ENCODE measurements at regions not wholly inside any gene's neighbourhood (a gene's known extent, or its start where the extent isn't known, plus 50 kb on each side); places are given as distances from the start of the nearest gene placed in this dataset.

DNA sequence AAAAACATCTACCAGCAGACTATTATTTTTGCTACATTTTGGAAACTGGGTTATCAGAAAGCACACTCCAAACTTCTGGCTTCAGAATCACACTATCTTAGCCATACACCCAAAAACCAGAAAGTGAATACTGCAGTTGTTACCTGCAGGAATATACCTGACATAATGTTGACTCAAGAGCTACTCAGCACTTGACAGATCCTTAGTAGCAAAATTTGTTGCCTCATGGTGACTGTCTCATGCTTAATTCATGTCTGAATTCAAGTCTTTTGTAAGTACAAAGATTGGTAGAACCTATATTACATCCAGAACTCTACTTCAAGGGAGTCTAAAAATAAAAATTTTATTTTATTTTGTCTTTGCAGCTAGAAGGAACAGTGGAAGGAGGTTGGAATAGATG lies 140.2 kb upstream of the GYPA start:
- Histone ChIP-seq H3K27me3 (replicated peaks in 1 of 4; ENCODE audit: control insufficient read depth in 3 of 4, extremely low read depth in 1 of 4, insufficient read depth in 3 of 4, low read length in 3 of 4) (no peaks in the 10 kb centered on the region), H3K14ac (ENCODE audit: insufficient read length) (no peak overlapping the region), H2BK12ac (ENCODE audit: low read depth, low read length) (no peak overlapping the region), H3K36me3 (ENCODE audit: control insufficient read depth in 2 of 4, insufficient read depth in 4 of 4, low read length in 3 of 4) (no peaks in the 10 kb centered on the region), H3K79me1 (ENCODE audit: low read depth, low read length) (no peaks in the 10 kb centered on the region), H2BK15ac (ENCODE audit: low read length) (no peak overlapping the region), H2BK120ac (replicated peaks; ENCODE audit: low read depth, low read length) (no peak overlapping the region), H3K9ac (replicated peaks in 1 of 4; ENCODE audit: extremely low read depth in 1 of 4, low read depth in 3 of 4, low read length in 3 of 4) (no peak overlapping the region), H3K27ac (ENCODE audit: low read depth, low read length) (no peak overlapping the region), H4K8ac (ENCODE audit: extremely low read depth, insufficient read depth, low read length) (no peak overlapping the region), H2AK5ac (ENCODE audit: low read depth, low read length) (no peak overlapping the region), H3K23me2 (ENCODE audit: low read depth, low read length) (no peaks in the 10 kb centered on the region), H4K20me1 (replicated peaks in 1 of 2; ENCODE audit: control insufficient read depth in 1 of 2, insufficient read depth in 2 of 2, low read length in 2 of 2) (no peaks in the 10 kb centered on the region), H4K91ac (replicated peaks; ENCODE audit: insufficient read length, low read length) (no peak overlapping the region), H3K4me2 (ENCODE audit: insufficient read depth in 1 of 2, low read depth in 2 of 2, low read length in 2 of 2) (no peak overlapping the region), H3K79me2 (ENCODE audit: control insufficient read depth in 1 of 2, insufficient read depth in 2 of 2, low read length in 2 of 2) (no peaks in the 10 kb centered on the region), H3K4ac (replicated peaks; ENCODE audit: insufficient read length, low read depth, low read length) (no peak overlapping the region), H2BK20ac (ENCODE audit: low read length) (no peak overlapping the region), H3K4me1 (replicated peaks in 1 of 4; ENCODE audit: control insufficient read depth in 3 of 4, insufficient read depth in 4 of 4, low read length in 3 of 4) (no peaks in the 10 kb centered on the region), H3K18ac (ENCODE audit: extremely low read depth, low read length) (no peak overlapping the region), H3K56ac (replicated peaks; ENCODE audit: insufficient read length, low read depth, low read length) (no peak overlapping the region), H3K23ac (ENCODE audit: insufficient read length) (no peak overlapping the region), H3K9me3 (ENCODE audit: insufficient read depth in 2 of 2, low read depth in 1 of 2, low read length in 1 of 2) (no peaks in the 10 kb centered on the region), H2AFZ (ENCODE audit: low read length) (no peak overlapping the region), H3K4me3 (ENCODE audit: extremely low read depth in 1 of 4, insufficient read depth in 2 of 4, low read depth in 3 of 4, low read length in 4 of 4) (no peak overlapping the region), H2BK5ac (ENCODE audit: low read depth, low read length) (no peak overlapping the region), H4K5ac (ENCODE audit: insufficient read length, low read depth, low read length) (no peak overlapping the region)
- CTCF ChIA-PET (ENCODE audit: partially characterized antibody) = no interaction called here
- no peak for DNase-seq (ENCODE audit: low read depth in 1 of 2, low spot score in 2 of 2)
- POLR2A ChIA-PET (ENCODE audit: partially characterized antibody) = no interaction called here
- FAIRE-seq = no peak
- TF ChIP-seq, protein P1, sequence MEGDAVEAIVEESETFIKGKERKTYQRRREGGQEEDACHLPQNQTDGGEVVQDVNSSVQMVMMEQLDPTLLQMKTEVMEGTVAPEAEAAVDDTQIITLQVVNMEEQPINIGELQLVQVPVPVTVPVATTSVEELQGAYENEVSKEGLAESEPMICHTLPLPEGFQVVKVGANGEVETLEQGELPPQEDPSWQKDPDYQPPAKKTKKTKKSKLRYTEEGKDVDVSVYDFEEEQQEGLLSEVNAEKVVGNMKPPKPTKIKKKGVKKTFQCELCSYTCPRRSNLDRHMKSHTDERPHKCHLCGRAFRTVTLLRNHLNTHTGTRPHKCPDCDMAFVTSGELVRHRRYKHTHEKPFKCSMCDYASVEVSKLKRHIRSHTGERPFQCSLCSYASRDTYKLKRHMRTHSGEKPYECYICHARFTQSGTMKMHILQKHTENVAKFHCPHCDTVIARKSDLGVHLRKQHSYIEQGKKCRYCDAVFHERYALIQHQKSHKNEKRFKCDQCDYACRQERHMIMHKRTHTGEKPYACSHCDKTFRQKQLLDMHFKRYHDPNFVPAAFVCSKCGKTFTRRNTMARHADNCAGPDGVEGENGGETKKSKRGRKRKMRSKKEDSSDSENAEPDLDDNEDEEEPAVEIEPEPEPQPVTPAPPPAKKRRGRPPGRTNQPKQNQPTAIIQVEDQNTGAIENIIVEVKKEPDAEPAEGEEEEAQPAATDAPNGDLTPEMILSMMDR (IDR thresholded peaks at IDR 0.05; ENCODE audit: control extremely low read depth in 1 of 3, insufficient read depth in 1 of 3, low read depth in 1 of 3, low read length in 3 of 3) = no peak
- TF ChIP-seq POLR2A (IDR thresholded peaks at IDR 0.05; ENCODE audit: control extremely low read depth in 1 of 2, low read depth in 2 of 2, low read length in 2 of 2) (no peak), JUN (IDR thresholded peaks at IDR 0.05; ENCODE audit: low read depth, low read length) (no peak), EP300 (IDR thresholded peaks at IDR 0.05; ENCODE audit: borderline replicate concordance in 1 of 2, low read depth in 2 of 2, low read length in 2 of 2) (no peak), KDM1A (IDR thresholded peaks at IDR 0.05; ENCODE audit: borderline replicate concordance, low read length) (no peak), PHF8 (conservative IDR thresholded peaks at IDR 0.05; ENCODE audit: low read depth, low read length) (no peak), CBX5 (IDR thresholded peaks at IDR 0.05; ENCODE audit: low read depth, low read length) (no peak), SP1 (IDR thresholded peaks at IDR 0.05; ENCODE audit: low read depth, low read length) (no peak), FOSL1 (IDR thresholded peaks at IDR 0.05; ENCODE audit: insufficient read depth, low read depth, low read length) (no peak), KDM4A (IDR thresholded peaks at IDR 0.05; ENCODE audit: low read depth, low read length, severe bottlenecking) (no peak), KDM5A (IDR thresholded peaks at IDR 0.05; ENCODE audit: low read length) (no peak), YY1 (IDR thresholded peaks at IDR 0.05; ENCODE audit: low read depth, low read length) (no peak), SUZ12 (IDR thresholded peaks at IDR 0.05; ENCODE audit: low read length) (no peak), TEAD4 (IDR thresholded peaks at IDR 0.05; ENCODE audit: low read depth, low read length) (no peak)

All from H1 (cell line).